ENCODE measurements at regions not wholly inside any gene's neighbourhood (a gene's known extent, or its start where the extent isn't known, plus 50 kb on each side); places are given as distances from the start of the nearest gene placed in this dataset.

GRCh38 chr10:128542659-128543058 is 416.4 kb upstream of the MKI67 start:
- Mint-ChIP-seq H3K4me3 (no peak overlapping the region), H3K27me3 (ENCODE audit: low read depth) (peaks cover 31% of the 10 kb centered on the region), H3K4me1 (ENCODE audit: low read depth) (no peaks in the 10 kb centered on the region), H3K9me3 (no peaks in the 10 kb centered on the region), H3K36me3 (ENCODE audit: insufficient read depth) (no peaks in the 10 kb centered on the region)
- no peak for ATAC-seq
- DNase-seq = no peak

GRCh38 chr10:128543151-128543550 is 416.9 kb upstream of the MKI67 start:
- Mint-ChIP-seq H3K4me1 (ENCODE audit: low read depth) (no peaks in the 10 kb centered on the region), H3K27me3 (ENCODE audit: low read depth) (peaks cover 28% of the 10 kb centered on the region), H3K36me3 (ENCODE audit: insufficient read depth) (no peaks in the 10 kb centered on the region), H3K9me3 (no peaks in the 10 kb centered on the region), H3K4me3 (no peak overlapping the region)
- ATAC-seq (no peak), DNase-seq (no peak)

GRCh38 chr10:128545216-128545615 is 419.0 kb upstream of the MKI67 start:
- no peak for DNase-seq
- H3K4me1 Mint-ChIP-seq (ENCODE audit: low read depth) = no peaks in the 10 kb centered on the region
- H3K4me3 Mint-ChIP-seq = no peak overlapping the region
- peaks cover 11% of the 10 kb centered on the region for H3K27me3 Mint-ChIP-seq (ENCODE audit: low read depth)
- H3K9me3 Mint-ChIP-seq = no peaks in the 10 kb centered on the region
- no peak for ATAC-seq
- H3K36me3 Mint-ChIP-seq (ENCODE audit: insufficient read depth) = no peaks in the 10 kb centered on the region

GRCh38 chr10:128546651-128547165 is 420.5 kb upstream of the MKI67 start:
- Mint-ChIP-seq H3K4me3 (no peak overlapping the region), H3K27me3 (ENCODE audit: low read depth) (peaks cover under 1% of the 10 kb centered on the region), H3K4me1 (ENCODE audit: low read depth) (no peaks in the 10 kb centered on the region), H3K36me3 (ENCODE audit: insufficient read depth) (no peaks in the 10 kb centered on the region), H3K9me3 (no peaks in the 10 kb centered on the region)
- ATAC-seq (no peak), DNase-seq (no peak)

- H3K9me3 Mint-ChIP-seq = peaks cover 3% of the 10 kb centered on the region
- no peaks in the 10 kb centered on the region for H3K4me1 Mint-ChIP-seq (ENCODE audit: low read depth)
- H3K4me3 Mint-ChIP-seq = no peak overlapping the region
- ATAC-seq (no peak), DNase-seq (no peak)
- H3K36me3 Mint-ChIP-seq (ENCODE audit: insufficient read depth) = no peaks in the 10 kb centered on the region
- no peaks in the 10 kb centered on the region for H3K27me3 Mint-ChIP-seq (ENCODE audit: low read depth)
Observed at GRCh38 chr10:128549101-128549608, 422.9 kb upstream of the MKI67 start.

GRCh38 chr10:128550045-128550444 is 423.8 kb upstream of the MKI67 start:
- no peaks in the 10 kb centered on the region for H3K36me3 Mint-ChIP-seq (ENCODE audit: insufficient read depth)
- no peak for DNase-seq
- H3K4me3 Mint-ChIP-seq = no peak overlapping the region
- H3K4me1 Mint-ChIP-seq (ENCODE audit: low read depth) = no peaks in the 10 kb centered on the region
- ATAC-seq = no peak
- H3K27me3 Mint-ChIP-seq (ENCODE audit: low read depth) = no peaks in the 10 kb centered on the region
- H3K9me3 Mint-ChIP-seq = peaks cover 3% of the 10 kb centered on the region

- no peak overlapping the region for H3K4me3 Mint-ChIP-seq
- no peaks in the 10 kb centered on the region for H3K27me3 Mint-ChIP-seq (ENCODE audit: low read depth)
- ATAC-seq = no peak
- no peak for DNase-seq
- peaks cover 3% of the 10 kb centered on the region for H3K9me3 Mint-ChIP-seq
- no peaks in the 10 kb centered on the region for H3K36me3 Mint-ChIP-seq (ENCODE audit: insufficient read depth)
- no peaks in the 10 kb centered on the region for H3K4me1 Mint-ChIP-seq (ENCODE audit: low read depth)
Observed at GRCh38 chr10:128551475-128551874, 425.3 kb upstream of the MKI67 start.

GRCh38 chr10:128553755-128554154 is 427.5 kb upstream of the MKI67 start:
- no peaks in the 10 kb centered on the region for H3K4me1 Mint-ChIP-seq (ENCODE audit: low read depth)
- H3K9me3 Mint-ChIP-seq = peaks cover 3% of the 10 kb centered on the region
- no peaks in the 10 kb centered on the region for H3K36me3 Mint-ChIP-seq (ENCODE audit: insufficient read depth)
- H3K4me3 Mint-ChIP-seq = no peak overlapping the region
- DNase-seq = no peak
- no peaks in the 10 kb centered on the region for H3K27me3 Mint-ChIP-seq (ENCODE audit: low read depth)
- ATAC-seq = no peak

- no peak for DNase-seq
- Mint-ChIP-seq H3K4me1 (ENCODE audit: low read depth) (no peaks in the 10 kb centered on the region), H3K9me3 (peaks cover 3% of the 10 kb centered on the region), H3K4me3 (no peak overlapping the region), H3K36me3 (ENCODE audit: insufficient read depth) (no peaks in the 10 kb centered on the region), H3K27me3 (ENCODE audit: low read depth) (no peaks in the 10 kb centered on the region)
- ATAC-seq = no peak
Observed at GRCh38 chr10:128556182-128557110, 430.2 kb upstream of the MKI67 start.

- ATAC-seq = no peak
Observed at GRCh38 chr10:128557149-128557710, 431.0 kb upstream of the MKI67 start.

GRCh38 chr10:128560406-128560805 is 434.2 kb upstream of the MKI67 start:
- ATAC-seq = no peak
- Mint-ChIP-seq H3K27me3 (ENCODE audit: low read depth) (no peaks in the 10 kb centered on the region), H3K4me1 (ENCODE audit: low read depth) (no peaks in the 10 kb centered on the region), H3K4me3 (no peak overlapping the region), H3K36me3 (ENCODE audit: insufficient read depth) (no peaks in the 10 kb centered on the region), H3K9me3 (no peaks in the 10 kb centered on the region)
- DNase-seq = no peak

More at GRCh38 chr10:128557149-128557710, 431.0 kb upstream of the MKI67 start:
- H3K4me3 Mint-ChIP-seq = no peak overlapping the region
- no peaks in the 10 kb centered on the region for H3K27me3 Mint-ChIP-seq (ENCODE audit: low read depth)
- peaks cover 3% of the 10 kb centered on the region for H3K9me3 Mint-ChIP-seq
- no peak for DNase-seq
- no peaks in the 10 kb centered on the region for H3K36me3 Mint-ChIP-seq (ENCODE audit: insufficient read depth)
- H3K4me1 Mint-ChIP-seq (ENCODE audit: low read depth) = no peaks in the 10 kb centered on the region

GRCh38 chr10:128560993-128561392 is 434.8 kb upstream of the MKI67 start:
- no peaks in the 10 kb centered on the region for H3K9me3 Mint-ChIP-seq
- H3K4me3 Mint-ChIP-seq = no peak overlapping the region
- H3K27me3 Mint-ChIP-seq (ENCODE audit: low read depth) = no peaks in the 10 kb centered on the region
- H3K36me3 Mint-ChIP-seq (ENCODE audit: insufficient read depth) = no peaks in the 10 kb centered on the region
- no peak for ATAC-seq
- H3K4me1 Mint-ChIP-seq (ENCODE audit: low read depth) = no peaks in the 10 kb centered on the region
- DNase-seq = no peak

GRCh38 chr10:128563387-128563786 is 437.2 kb upstream of the MKI67 start:
- DNase-seq (no peak), ATAC-seq (no peak)
- Mint-ChIP-seq H3K27me3 (ENCODE audit: low read depth) (peaks cover 4% of the 10 kb centered on the region), H3K9me3 (no peaks in the 10 kb centered on the region), H3K4me3 (no peak overlapping the region), H3K4me1 (ENCODE audit: low read depth) (no peaks in the 10 kb centered on the region), H3K36me3 (ENCODE audit: insufficient read depth) (no peaks in the 10 kb centered on the region)

- H3K36me3 Mint-ChIP-seq (ENCODE audit: insufficient read depth) = no peaks in the 10 kb centered on the region
- no peaks in the 10 kb centered on the region for H3K9me3 Mint-ChIP-seq
Observed at GRCh38 chr10:128563904-128564303, 437.7 kb upstream of the MKI67 start.

More at GRCh38 chr10:128563904-128564303, 437.7 kb upstream of the MKI67 start:
- H3K27me3 Mint-ChIP-seq (ENCODE audit: low read depth) = peaks cover 4% of the 10 kb centered on the region
- no peak for DNase-seq
- H3K4me3 Mint-ChIP-seq = no peak overlapping the region
- no peak for ATAC-seq
- no peaks in the 10 kb centered on the region for H3K4me1 Mint-ChIP-seq (ENCODE audit: low read depth)
